Gastroesophageal sphincter (tissue), 3 donors: ENCODE measurements at regions not wholly inside any gene's neighbourhood (a gene's known extent, or its start where the extent isn't known, plus 50 kb on each side); places are given as distances from the start of the nearest gene placed in this dataset.

Experiments
- CTCF ChIP-seq, 4 experiments: fragments of 200-600 bp in 2 of 4; fragments of 450-650 bp in 2 of 4; sonication (generic) in 1 of 4; IDR thresholded peaks; one replicate each; pipeline ENCODE4 v1.5.1; 2017 to 2019; ENCODE audit warnings: antibody characterized with exemption in 4 of 4, mild to moderate bottlenecking in 2 of 4, moderate library complexity in 2 of 4
- EP300 ChIP-seq: sonication (generic); formaldehyde crosslinking; IDR thresholded peaks from one replicate; pipeline ENCODE4 v1.6.1; 2017; ENCODE audit warnings: antibody characterized with exemption, mild to moderate bottlenecking
- POLR2A ChIP-seq, 2 donors: fragments of 450-650 bp; IDR thresholded peaks; one replicate each; pipeline ENCODE4 v1.6.1; 2017; ENCODE audit warnings: antibody characterized with exemption in 2 of 2, mild to moderate bottlenecking in 2 of 2, moderate library complexity in 1 of 2

GRCh38 chr1:168939947-168940223 is 166.6 kb upstream of the ATP1B1 start:
- TF ChIP-seq EP300 (no peak), CTCF (IDR thresholded peaks at IDR 0.05) (no peak), POLR2A (IDR thresholded peaks at IDR 0.05) (no peak)
